HG02759 (cell line): ENCODE measurements at regions not wholly inside any gene's neighbourhood (a gene's known extent, or its start where the extent isn't known, plus 50 kb on each side); places are given as distances from the start of the nearest gene placed in this dataset.

Experiments
- ATAC-seq: cut with Tn5 transposase; IDR thresholded peaks from one replicate; pipeline ENCODE4 v1.9.1; 2021; ENCODE audit warnings: mild to moderate bottlenecking, moderate library complexity; ENCODE audit not compliant: unreplicated experiment

DNA sequence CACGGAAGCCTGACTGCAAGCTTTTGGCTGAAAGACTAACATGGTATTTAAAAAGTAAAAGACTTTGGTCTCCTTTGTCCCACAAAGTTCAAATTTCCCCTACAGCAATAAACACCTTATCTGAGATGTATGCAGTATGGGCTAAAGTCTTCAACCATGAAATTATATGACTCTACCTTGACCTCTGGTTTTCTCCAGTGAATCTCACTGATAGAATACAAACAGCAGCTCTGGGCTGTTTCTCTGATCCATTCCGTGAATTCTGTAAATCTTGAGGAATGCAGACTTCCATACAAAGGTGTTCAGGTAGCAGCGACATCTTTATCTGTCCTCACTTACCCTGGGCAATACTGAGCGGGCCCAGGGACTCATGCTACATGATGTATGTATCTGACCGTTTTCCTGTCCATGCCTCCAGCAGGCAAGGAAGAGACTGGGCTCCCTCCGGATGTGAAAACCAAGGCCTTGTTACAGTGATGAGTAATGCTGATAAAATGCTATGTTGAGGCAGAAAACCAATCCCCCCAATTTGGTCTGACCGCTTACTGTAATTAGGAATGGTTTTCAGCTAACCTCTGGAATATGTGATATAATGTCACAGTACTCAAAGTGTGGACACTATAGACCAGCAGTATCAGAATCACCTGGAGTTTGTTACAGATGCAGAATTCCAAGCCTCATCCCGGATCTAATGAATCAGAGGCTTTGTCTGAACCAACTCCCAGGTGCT is 589.8 kb downstream of the HS3ST4 start:
- no peak for ATAC-seq

DNA sequence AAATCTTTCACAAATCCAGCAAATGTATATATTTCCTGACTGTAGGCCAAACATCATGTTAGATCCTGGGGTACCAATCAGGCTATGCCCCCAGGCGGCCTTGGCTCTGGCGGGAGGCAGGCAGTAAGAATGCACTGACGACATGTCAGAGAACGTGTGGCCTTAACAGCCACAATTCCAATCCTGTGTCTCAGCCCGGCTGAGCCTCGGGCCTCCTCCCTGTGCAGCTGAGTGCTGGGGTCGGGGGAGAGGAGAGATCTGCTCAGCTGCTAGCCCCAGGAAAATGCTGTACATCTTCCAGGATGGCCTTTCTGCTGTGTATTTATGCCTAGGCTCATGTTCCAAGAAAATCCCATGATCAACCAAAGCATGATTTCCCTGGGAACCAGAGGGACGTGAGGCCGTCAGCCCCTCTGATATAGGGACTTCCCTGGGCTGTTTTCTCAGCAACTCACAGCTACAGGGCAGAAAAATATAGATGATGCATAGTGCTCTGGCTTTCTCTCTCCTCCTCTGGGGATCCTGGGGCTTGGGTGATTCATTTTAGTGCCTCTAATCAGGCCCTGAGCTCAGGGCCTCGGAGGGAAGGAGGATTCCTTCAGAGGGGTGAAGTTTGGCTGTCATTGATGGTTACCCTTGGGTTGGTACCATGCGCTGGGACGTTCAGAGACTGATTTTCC is 604.0 kb downstream of the HS3ST4 start:
- ATAC-seq: no peak

DNA sequence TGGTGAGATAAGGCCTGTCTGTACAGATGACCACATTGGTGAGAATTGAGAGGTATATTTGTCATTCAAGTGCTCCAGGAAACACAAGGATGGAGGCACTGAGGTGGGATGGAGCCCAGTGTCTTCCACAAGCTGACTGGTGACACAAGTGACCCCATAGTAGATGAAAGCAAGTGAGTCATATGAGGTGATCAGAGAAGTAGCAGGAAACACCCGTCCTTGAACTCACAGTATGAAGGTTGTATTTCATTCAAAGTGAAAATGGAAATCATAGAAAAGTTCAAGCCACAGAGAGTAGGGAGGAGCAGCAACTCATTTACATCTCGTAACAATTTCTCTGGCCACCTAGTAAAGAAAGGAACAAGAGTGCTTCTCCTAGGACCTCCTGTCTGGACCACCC is 609.8 kb downstream of the HS3ST4 start:
- ATAC-seq: no peak

DNA sequence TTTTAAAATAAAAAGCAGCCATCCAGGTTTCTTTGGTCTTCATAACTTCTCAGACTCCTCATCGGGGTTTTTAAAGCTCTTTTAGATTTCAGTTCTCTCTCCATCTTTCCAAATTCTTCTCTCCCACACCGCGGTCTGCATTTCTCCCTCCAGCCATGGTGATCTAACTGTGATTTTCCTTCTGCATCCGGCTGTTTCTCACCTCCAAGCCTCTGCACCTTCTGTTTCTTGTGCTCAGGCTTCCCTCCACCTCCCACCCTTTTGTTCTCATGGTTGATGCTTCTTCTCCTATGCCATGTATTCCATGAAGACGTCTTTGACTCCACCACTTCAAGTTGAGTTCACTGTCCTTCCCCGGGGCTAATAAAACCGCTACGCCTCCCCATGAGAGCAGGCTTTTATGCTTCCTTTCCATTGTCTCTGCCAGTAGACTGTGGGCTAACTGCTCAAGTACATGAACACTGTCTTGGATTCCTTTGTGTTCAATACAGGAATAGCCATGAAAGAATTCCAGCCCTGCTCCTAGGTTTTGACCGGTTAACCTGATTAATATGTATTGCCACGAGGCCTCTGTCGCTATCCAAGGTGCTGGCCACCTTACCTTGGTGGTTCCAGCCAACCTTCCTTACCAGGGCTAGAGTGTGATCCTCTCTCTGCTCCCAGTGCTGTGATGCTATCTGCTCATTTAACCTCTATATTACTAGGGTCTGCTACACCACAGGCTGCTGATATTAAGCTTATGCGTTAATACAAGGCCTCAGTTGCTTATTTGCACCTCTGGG is 625.1 kb downstream of the HS3ST4 start:
- no peak for ATAC-seq

DNA sequence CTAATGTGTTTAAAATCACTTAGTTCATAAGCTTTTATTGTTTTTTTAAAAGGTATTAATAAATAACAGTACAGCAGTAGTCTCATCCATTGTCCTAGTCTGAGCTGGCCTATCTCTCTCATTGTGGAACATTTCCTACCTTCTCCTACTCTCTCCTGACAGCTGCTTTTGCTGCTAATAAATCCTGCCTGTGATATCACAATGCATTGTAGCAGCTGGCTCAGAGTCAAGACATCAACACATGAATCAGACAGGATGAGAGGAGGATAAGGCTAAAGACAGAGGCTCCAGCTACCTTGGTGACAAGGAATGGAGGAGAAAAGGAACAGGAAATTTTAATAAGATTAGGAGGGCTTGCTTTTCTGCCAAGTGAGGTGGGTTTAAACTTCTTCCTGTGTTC is 626.1 kb downstream of the HS3ST4 start:
- ATAC-seq: no peak

DNA sequence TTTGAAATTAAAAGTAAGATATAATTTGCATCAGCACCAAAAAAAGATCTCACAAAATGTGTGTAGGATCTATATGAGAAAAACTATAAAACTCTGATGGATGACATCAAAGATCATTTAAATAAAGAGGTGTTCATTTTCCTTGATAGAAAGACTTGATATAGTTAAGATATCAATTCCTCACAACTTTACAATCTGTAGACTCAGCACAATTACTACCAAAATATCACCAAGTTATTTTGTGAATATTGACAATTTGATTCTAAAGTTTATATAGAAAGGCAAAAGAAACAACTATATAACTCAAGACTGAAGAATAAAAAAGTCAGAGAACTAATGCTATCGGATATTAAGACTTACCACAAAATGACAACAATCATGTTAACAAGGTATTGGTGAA is 638.9 kb downstream of the HS3ST4 start:
- ATAC-seq: no peak

DNA sequence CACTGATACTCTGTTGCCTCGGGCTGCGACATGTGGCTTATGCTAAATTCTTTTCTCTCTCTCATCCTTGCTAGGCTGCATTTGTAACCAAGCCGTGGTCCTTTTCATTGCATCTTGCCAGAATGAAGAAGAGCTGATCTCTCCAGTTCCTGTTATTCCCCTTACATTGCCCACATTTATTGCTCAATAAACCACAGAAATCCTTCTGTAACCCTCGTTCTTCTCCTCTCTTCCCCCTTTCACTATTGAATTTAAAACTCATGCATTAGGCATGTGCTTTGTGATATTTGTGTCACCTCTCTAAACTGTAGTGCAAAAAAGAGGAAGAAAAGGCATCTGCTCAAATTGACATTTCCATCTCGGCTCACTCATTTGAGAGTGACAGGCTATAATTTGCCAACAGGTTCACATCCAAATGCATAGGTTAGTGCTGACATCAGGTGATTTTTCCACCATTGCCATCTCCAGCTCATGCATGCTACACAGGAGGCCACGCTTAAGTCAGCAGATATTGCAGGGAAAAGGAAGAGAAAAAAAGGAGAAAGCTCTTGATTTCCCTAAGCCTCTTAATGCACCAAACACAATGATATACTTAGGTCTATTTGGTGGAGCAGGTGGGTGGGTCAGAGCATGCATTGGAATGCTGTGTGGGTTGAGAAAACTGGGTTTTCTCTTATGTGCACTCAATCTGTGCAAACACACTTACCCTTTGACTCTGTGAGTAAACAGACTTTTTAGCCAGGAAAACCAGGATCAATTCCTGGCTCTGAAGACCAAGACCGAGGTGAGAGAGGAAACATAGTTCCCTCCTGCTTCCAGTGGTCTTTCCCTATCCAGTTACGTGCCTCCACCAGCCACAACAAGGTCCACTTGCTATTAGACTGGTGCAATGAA is 642.7 kb downstream of the HS3ST4 start:
- ATAC-seq: no peak

DNA sequence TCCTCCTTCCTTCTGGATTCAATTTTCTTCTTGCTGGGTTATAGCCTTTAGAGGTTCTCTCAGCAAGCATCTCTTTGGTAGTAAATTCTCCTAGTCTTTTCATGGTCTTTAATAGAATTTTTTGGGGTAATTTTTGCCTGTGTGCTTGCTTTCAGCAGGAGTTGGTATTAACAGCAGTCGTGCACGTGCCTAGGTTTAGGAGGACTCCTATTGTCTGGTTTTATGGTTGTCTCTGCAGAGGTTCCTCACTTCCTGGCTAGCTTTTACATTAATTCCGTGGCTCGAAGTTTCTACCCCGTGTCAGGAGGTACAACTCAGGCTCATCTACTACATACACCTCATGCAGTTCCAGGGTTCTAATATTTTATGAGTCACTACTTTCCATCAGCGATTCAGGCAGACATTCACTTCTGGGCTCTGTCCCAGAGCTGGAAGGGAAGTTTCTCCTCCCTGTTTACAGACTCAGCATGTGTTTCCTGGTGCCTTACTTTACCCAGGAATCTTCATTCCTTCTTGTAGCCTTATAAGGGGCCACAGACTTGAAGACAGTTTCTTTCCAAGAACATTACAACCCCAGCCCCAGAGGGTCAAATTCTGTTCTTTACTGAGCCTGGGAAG is 643.6 kb downstream of the HS3ST4 start:
- no peak for ATAC-seq

DNA sequence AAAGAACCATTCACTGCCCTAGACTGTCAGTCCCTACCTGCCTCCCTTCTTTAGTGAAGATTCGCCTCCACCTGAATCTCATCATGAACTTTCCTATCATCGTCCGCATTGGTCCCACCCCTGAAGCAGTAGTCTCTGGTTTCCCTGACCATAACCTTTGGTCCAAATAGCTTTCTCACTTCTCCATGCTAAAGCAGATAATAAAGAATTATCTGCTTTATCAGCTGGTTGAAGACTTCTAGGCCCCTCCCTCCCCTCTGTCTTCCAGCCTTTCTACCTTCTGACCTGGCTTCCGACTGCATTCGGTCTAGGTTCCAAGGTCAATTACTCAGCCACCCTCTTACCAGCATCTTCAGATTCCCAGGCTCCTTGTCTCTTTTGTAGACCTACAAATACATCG is 650.9 kb downstream of the HS3ST4 start:
- ATAC-seq: no peak

DNA sequence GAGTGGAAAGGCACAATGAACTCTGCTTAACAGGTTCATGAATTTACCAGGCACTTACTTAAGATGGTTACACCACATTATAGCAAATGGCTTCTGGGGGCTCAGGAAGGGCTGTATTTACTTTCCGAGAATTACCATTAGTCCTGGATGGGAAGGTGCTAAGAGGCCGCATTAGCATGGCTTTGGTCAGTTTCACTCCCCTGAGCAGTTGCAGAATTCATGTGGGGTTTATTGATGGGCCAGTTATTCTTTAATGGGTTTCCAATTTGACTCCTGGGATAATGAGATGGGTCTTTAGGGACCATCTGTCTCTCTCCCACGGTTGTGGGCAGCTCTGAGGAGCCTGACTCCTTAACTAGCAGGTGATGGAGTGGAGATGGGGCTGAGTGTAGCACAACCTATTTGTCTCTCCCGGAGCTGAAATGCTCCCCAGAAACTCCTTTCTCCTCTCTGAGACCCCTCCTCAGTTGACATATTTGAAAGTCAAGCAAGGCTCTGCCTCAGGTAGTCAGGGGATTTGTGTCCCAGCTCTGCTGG is 652.5 kb downstream of the HS3ST4 start:
- ATAC-seq: no peak

DNA sequence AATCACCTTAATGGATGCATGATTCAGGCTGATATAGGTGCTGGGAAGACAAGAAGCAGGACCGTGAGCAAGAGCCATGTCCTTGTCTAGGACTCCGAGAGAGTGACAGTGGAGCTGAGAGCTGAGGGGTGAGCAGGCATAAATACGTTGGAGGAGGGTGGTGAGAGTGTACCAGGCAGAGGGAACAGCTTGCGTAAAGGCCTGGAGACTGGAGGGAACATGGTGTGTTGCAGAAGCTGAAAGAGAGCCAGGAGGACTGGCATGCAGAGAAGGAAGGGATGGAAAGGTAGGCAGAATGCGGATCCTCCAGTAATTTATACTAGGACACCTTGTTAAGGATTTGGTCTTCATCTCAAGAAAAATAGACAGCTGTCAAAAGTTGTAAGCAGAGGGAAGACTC is 653.2 kb downstream of the HS3ST4 start:
- no peak for ATAC-seq

DNA sequence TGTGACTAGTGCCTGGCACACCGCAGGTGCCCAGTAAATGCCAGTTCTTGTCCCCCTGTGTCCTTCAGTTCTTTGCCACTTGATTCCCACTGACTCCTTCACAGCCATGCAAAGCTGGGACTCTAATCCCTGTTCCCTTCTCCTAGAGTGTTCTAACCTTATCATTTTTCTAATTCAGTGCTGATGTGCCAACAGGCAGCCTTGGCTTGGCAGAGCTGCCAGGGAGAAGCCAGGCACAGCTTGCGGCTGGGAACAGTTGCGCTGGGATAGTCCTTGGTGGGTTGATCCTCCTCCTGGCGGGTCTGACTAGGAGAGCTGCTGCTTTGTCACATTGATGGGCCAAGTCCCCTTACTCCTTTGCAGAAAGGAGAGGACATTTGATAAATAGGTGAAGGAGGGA is 654.2 kb downstream of the HS3ST4 start:
- ATAC-seq: no peak

DNA sequence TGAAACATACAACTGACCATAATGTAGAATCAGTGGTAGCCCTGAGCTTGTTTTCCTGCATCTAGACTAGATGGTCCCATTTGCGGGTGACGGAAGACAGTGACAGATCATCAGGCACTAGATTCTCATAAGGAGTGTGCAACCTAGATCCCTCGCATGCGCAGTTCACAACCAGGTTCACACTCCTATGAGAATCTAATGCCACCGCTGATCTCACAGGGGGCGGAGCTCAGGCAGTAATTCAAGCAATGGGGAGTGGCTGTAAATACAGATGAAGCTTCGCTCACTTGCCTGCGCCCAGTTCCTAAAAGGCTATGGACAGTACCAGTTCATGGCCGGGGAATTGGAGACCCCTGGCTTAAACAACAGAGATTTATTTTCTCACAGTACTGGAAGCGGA is 656.3 kb downstream of the HS3ST4 start:
- no peak for ATAC-seq

DNA sequence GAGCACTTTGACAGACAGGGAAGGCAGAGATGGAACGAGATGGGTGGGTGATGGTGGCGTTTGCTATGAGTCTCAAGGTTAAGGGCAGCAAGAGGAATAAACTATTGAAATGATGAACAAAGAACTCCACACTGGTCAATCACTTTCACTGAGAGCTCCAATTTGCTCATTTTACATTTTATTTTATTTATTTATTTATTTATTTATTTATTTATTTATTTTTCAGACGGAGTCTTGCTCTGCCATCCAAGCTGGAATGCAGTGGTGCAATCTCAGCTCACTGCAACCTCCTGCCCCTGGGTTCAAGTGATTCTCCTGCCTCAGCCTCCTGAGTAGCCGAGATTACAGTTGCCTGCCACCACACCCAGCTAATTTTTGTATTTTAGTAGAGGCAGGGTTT is 669.1 kb downstream of the HS3ST4 start:
- ATAC-seq: no peak

DNA sequence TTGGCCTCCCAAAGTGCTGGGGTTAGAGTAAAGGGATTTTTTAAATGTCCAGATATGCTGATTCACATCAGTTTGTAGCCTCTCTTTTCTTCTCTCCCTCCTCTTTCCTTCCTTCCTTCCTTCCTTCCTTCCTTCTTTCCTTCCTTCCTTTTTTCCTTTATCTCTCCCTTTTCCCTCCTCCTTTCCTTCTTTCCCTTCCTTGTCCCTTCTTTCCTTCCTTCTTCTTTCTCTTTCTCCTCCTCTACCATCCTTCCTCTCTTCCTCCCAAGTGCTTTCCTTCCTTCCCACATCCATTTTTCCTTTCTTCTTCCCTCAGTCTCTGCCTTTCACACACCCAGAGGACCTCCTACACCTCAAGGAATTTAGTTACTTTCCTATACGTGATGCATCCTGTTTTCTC is 671.8 kb downstream of the HS3ST4 start:
- no peak for ATAC-seq

DNA sequence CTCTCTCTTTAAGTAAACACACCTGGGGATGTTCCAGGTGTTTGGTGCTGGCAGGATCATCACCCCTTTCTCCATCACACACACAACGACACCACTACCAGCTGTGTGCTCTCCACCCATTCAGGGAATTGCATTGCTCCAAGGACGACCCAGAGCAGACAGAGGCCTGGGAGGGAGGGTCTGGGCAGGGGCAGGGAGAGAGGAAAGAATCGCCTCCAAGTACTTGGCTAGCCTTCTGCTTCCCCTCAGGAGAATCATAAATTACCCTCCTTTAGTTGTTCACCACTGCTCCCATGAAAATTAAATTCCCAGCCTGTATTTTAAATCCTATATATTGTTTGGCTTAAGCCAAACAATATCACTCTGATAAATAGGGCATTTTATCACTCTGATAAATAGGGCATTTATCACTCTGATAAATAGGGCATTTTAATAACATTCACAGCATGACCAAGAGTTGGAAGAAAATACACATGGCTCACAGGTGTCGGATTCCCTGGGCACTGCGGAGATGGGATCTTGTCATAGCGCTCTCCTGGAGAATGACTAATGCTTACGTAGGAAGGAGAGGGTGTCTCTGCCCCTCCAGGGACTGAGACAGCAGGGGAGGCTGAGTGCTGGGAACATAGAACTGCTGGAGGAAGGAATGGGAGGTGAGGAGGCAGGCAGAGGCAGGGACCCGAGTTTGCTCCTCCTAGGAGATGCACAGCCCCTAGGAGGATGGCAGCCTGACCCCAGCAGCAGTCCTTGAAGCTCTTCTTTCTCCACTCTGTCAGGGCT is 673.6 kb downstream of the HS3ST4 start:
- no peak for ATAC-seq

DNA sequence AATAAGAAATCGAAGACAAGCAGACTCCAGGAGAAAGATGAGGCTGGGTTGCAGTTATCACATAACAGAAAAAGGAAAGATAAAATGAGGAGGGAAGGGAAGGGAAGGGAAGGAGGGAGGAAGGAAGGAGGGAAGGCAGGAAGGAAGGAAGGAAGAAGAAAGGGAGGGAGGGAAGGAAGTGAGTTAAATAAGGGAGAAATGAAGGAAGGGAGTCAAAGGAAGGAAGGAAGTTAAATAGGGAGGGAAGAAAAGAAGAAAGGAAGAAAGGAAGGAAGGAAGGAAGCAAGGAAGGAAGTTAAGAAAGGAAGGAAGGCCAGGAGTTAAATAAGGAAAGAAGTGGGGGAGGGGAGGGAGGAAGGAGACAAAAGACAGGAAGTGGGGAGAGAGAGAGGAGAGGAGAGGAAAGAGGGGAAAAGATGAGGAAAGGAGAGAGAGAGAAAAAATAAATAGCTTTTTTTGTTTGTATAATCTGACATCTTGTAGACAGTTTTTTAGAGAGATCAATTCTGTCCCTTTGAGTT is 679.6 kb downstream of the HS3ST4 start:
- no peak for ATAC-seq

DNA sequence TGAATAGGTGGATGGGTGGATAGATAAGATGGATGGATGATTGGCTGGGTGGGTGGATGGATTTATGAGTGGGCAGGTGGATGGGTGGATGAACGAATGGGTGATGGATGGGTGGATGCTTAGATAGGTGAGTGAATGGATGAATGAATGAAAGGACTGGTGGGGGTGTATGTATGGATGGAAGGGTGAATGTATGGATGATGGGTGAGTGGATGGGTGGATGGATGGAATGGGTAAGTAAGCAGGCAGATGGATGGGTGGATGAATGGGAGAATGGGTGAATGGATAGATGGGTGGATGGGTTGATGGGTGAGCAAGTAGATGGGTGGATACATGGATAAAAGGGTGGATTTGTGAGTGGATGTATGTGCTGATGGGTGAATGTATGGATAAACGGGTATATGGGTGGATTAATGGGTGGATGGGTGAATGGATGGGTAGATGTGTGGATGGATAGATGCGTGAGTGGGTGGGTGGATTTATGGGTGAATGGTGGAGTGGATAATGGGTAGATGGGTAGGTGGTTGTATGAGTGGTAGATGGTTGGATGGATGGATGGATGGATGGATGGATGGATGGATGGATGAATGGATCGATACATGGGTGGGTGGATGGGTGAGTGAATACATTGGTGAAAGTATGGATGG is 682.6 kb downstream of the HS3ST4 start:
- ATAC-seq: no peak

DNA sequence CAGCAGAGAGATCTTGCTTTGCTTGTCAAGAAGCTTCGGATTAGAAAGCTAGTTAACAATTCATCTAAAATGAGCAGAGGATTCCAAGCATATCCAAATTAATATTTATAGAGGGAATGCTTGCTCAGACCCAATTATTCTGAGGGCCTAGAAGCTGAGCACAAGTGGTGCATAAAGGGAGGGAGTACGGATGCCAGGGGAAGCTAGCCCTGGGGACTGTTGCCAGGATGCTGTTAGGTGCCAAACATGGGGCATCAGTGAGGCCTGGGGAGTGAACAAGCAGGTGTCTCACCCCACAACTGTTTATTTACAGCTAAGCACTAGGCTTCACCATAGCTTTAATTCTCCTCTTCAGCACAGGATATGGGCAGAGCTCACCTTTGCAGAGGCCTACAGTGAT is 684.1 kb upstream of the C16orf82 start:
- no peak for ATAC-seq
